ENCODE measurements at regions not wholly inside any gene's neighbourhood (a gene's known extent, or its start where the extent isn't known, plus 50 kb on each side); places are given as distances from the start of the nearest gene placed in this dataset.

DNA sequence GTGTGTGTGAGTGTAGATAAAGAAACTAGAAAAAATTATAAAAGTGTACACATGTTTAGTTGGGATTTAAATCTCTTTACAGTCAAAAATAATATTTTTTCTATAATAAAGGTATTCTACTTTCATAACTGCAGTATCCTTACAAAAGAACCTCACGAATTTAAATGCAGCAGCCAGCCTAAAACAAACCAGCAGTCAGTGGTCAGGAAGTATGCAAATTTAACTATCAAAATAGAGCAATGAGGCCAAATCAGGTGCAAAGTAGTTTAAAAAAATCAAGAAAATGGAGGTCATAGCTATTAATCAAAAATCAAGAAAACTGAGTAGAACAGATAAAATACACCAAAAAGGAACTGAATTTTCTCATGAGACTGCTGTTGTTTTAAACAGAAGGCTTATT, 407.1 kb downstream of the CDH19 start:
- TF ChIP-seq POLR2A (IDR thresholded peaks at IDR 0.05): no peak
- TF ChIP-seq, protein P1, sequence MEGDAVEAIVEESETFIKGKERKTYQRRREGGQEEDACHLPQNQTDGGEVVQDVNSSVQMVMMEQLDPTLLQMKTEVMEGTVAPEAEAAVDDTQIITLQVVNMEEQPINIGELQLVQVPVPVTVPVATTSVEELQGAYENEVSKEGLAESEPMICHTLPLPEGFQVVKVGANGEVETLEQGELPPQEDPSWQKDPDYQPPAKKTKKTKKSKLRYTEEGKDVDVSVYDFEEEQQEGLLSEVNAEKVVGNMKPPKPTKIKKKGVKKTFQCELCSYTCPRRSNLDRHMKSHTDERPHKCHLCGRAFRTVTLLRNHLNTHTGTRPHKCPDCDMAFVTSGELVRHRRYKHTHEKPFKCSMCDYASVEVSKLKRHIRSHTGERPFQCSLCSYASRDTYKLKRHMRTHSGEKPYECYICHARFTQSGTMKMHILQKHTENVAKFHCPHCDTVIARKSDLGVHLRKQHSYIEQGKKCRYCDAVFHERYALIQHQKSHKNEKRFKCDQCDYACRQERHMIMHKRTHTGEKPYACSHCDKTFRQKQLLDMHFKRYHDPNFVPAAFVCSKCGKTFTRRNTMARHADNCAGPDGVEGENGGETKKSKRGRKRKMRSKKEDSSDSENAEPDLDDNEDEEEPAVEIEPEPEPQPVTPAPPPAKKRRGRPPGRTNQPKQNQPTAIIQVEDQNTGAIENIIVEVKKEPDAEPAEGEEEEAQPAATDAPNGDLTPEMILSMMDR (IDR thresholded peaks at IDR 0.05 in 8 of 11, conservative IDR thresholded peaks at IDR 0.05 in 3 of 11): no peak
